ENCODE measurements at regions not wholly inside any gene's neighbourhood (a gene's known extent, or its start where the extent isn't known, plus 50 kb on each side); places are given as distances from the start of the nearest gene placed in this dataset.
"Not testable (repeated sequence)": the region's sequence is repeated elsewhere in the genome, so short reads cannot be mapped to it uniquely, and the experiment has no call there.

DNA sequence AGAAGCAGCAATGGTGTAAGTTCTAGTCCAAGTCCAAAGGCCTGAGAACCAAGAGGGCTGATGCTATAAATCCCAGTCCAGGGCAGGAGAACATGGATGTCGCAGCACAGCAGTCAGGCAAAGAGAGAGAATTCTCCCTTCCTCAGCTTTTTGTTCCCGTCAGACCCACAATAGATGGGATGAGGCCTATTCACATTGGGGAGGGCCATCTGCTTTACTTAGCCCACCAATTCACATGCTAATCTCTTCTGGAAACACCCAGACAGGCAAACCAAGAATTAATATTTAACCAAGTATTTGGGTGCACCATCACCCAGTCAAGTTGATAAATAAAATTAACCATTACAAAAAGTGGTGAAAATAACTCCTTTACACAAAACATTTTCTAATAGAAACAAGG is 511.7 kb upstream of the UBE2E2 start:
- DNase-seq (ENCODE audit: low spot score) = no peak

DNA sequence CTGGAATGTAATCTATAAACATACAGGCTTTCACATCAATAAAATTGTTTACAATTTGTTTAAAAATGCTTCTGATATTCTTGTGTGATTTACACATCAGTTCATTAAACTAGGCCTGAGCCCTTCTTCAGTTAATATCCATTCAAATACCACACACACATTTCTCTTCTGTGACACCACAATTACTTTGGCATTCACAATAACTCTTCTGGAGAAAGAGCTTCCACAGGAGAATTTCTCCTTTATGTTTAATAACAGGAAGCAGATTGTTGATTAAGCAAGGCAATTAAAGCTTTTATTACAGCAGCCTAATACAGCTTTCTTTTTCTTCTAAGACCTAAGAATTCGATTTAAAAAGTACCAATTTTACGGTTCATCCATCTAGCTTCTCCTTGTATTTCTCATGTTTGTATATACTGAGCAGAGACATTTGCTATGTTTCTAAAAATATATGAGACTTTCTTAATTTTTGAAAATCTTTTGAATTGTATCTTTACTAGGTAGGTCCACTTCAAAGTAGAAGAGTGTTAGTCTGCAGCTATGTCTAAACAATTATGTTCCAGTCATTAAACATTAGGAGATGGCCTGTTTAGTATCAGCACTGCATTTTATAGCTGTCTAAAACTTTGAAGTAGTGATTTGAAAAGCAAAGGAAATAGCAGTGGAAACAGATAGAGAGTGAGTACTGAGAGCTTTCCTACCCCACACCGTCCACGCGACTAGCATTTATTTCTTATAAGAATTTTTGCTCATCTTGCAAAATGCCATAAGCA is 511.1 kb upstream of the UBE2E2 start:
- DNase-seq (ENCODE audit: low spot score) = no peak

GRCh38 chr3:22700876-22701275 is 502.3 kb upstream of the UBE2E2 start:
- DNase-seq (ENCODE audit: low spot score) = no peak

DNA sequence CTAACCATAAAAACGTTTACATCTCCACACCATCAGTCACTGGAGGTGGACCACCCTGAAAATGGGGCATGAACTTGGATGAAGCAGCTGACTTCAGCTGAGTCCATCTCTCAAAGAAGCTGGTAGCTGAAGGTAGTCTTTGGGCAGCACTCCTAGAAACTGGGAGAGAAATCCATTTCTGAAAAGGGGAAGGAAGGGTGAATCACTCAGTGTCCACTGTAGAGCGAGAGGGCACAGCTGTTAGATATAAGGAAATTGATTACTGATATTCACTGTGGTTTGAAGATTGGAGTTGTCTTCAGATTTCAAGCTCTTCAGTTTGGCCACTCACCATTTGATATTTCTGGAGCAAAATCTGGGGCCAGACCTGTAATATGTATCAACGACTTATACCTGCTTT is 499.0 kb upstream of the UBE2E2 start:
- no peak for DNase-seq (ENCODE audit: low spot score)

- DNase-seq (ENCODE audit: low spot score) = no peak
Measured at GRCh38 chr3:22704571-22705354, 498.4 kb upstream of the UBE2E2 start.

GRCh38 chr3:22706922-22707321 is 496.2 kb upstream of the UBE2E2 start:
- not testable (repeated sequence) for DNase-seq (ENCODE audit: low spot score)

DNA sequence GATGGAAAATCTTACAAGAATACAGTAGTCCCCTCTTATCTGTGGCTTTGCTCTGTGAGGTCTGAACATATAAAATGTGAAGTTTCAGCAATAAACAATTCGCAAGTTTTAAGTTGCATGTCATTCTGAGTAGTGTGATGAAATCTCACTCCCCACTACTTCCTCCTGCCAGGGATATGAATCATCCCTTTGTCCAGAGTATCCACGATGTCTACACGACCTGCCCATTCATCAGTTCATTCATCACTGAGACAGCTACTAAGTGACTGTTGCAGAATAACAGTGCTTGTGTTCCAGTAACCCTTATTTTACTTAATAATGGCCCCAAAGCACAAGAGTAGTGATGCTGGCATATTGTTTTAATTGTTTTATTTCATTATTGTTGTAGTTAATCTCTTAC is 489.2 kb upstream of the UBE2E2 start:
- DNase-seq (ENCODE audit: low spot score) = no peak

DNA sequence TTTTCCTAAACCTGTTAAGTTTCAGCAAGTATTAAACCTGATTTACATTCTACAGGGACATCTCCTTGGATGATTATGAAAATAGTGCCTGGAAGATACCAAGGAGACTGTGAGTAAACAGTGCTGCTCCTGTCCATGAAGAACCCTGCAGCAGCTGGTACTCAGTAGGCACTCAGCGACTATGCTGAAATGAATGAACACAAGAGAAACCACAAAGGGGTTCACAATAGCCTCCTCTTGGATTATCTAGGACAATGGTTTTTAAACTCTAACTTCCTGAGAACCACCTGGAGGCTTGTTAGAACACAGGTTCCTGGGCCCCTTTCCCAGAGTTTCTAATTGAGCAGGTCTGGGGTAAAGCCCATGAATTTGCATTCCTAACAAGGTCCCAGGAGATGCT is 488.4 kb upstream of the UBE2E2 start:
- no peak for DNase-seq (ENCODE audit: low spot score)

- DNase-seq (ENCODE audit: low spot score) = no peak
Measured at GRCh38 chr3:22720596-22720995, 482.5 kb upstream of the UBE2E2 start.

DNA sequence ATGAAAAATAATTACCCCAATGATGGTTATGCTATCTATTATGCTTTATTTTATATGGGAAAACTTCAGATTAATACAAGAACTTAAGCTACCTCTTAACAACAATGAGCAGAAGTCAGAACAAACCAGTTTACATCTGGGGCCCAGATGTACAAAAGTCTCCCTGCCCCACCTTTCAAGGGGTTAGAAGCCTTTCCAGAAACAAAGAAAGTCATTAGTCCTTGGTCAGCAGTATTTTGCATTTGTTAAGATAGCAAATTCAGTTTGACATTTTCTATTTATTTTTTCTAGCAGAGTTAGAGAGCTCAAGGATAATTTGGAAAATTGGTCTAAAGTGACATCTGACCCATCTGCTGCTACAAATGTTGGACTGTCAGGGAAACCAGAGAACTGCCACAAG is 478.7 kb upstream of the UBE2E2 start:
- no peak for DNase-seq (ENCODE audit: low spot score)

DNA sequence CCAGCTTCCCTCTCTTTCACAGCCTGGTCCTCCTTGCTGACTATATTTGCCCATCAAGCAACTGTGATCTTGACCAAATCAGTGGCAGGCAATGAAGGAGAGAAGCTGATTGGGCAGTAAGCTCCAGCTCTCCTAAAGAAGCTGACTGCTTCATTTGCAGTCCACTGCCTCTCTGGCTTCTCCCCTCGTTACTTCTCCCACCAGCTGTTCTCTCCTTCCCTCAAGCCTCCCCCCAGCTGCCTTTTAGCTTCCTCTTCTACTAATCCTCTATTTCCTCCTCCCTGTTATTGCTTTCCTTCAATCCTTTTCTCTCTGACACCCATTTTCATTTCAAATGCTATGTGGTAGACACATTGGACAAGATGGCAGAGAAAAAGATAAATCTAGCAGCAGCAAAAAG is 474.7 kb upstream of the UBE2E2 start:
- DNase-seq (ENCODE audit: low spot score) = no peak

- DNase-seq (ENCODE audit: low spot score) = no peak
Measured at GRCh38 chr3:22729212-22729611, 473.9 kb upstream of the UBE2E2 start.

DNA sequence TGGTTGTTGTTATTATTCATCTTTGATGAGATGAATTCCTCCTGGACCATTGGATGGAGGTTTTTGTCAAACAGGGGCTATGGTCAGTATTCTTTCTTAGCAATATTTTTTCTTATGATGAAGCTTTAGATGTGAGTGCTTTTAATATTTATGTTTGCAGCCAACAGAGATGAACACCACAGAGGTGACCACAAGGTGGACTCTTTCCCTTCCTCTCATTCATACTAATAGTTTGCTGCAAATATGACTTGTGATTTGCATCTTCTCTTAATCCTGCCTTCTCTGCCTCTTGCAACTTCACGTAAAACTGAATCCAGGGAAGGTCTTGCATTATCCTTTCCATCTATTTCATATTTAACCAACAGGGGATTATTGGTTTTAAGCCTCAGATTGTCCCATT is 473.1 kb upstream of the UBE2E2 start:
- no peak for DNase-seq (ENCODE audit: low spot score)

DNA sequence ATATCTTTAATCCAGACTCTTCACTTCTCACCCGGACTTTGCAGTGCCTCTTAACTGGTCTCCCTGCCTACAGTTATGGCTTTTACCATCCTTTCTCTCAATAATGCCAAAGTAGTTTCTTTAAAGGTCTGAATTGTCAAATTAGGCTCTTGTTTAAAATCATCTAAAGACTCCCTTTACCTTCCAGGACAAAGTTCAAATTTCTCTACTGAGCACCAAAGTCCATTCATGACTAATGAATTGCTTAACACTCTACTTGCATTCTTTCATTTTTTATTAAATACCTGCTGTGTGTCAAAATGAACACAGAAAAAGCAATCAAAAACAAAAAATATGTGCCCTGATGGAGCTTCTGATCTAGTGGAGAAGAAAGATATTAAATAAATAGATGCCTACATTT is 472.4 kb upstream of the UBE2E2 start:
- no peak for DNase-seq (ENCODE audit: low spot score)

- no peak for DNase-seq (ENCODE audit: low spot score)
Measured at GRCh38 chr3:22731901-22732300, 471.2 kb upstream of the UBE2E2 start.

DNA sequence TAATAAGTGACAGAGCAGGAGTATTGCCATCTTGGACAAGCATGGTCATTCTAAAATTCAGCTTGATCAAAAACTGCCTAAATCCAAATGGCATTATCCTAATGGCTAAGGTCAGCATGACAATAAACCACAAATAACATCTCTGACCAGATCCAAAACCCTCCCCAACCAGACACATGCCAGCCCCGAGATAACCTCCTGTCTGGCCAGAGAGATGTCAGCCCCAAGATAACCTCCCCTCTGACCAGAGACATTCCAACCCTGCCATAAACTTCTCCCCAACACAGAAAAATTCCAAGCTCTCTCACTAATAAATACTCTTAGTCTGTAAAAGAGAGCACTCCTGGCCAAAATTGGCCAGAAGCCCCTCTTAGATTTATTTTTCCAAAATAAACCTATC is 470.5 kb upstream of the UBE2E2 start:
- DNase-seq (ENCODE audit: low spot score) = no peak

GRCh38 chr3:22734207-22734606 is 468.9 kb upstream of the UBE2E2 start:
- DNase-seq (ENCODE audit: low spot score) = no peak

GRCh38 chr3:22734756-22735155 is 468.4 kb upstream of the UBE2E2 start:
- no peak for DNase-seq (ENCODE audit: low spot score)

DNA sequence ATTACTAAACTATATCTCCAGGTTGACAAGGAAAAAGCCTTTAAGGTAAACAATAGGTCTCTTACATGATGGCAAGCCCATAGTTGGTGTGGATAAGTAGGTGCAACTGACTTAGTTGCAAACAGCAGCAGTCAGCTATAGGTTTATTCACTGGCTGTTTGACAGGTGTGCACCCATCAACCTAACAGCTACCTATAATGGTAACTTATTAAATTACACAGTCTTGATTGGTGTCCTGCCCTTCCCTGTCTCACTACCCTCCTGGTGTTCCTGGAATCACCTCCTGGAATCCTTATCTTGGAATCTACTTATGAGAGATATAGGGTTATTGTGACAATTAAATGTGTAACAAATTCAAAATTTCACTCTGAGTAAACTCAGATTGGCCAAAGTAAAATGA is 467.8 kb upstream of the UBE2E2 start:
- no peak for DNase-seq (ENCODE audit: low spot score)

DNA sequence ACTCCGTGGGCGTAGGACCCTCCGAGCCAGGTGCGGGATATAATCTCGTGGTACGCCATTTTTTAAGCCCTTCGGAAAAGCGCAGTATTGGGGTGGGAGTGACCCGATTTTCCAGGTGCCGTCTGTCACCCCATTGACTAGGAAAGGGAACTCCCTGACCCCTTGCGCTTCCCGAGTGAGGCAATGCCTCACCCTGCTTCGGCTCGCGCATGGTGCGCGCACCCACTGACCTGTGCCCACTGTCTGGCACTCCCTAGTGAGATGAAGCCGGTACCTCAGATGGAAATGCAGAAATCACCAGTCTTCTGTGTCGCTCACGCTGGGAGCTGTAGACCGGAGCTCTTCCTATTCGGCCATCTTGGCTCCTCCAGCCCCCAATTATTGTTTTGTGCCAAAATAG is 459.7 kb upstream of the UBE2E2 start:
- not testable (repeated sequence) for DNase-seq (ENCODE audit: low spot score)

DNA sequence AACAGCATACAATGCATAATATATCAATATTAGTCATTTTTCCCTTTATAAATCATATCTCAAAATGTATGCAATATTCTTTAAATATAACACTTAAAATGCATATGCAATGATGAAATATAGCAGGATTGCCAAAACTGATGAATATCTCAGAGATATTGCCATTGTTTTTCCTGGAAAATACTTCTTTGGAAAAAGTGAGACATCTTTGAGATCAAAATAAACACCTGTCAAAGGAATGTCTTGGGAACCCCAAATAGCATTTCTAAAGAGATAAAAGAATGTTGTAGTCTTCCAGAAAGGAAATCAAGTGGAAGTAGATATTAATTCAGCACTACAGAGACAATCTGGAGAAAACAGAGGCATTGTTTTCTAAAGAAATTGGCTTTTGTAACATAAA is 457.8 kb upstream of the UBE2E2 start:
- DNase-seq (ENCODE audit: low spot score) = no peak

- DNase-seq (ENCODE audit: low spot score) = no peak
Measured at GRCh38 chr3:22746221-22746620, 456.9 kb upstream of the UBE2E2 start.

- DNase-seq (ENCODE audit: low spot score) = no peak
Measured at GRCh38 chr3:22748453-22749045, 454.6 kb upstream of the UBE2E2 start.
